NT2/D1 (cell line): ENCODE measurements at regions not wholly inside any gene's neighbourhood (a gene's known extent, or its start where the extent isn't known, plus 50 kb on each side); places are given as distances from the start of the nearest gene placed in this dataset.

Experiments
- SUZ12 ChIP-seq: IDR thresholded peaks from 2 replicates; pipeline ENCODE4 v1.6.1; 2011; ENCODE audit not compliant: insufficient read length, insufficient read depth; ENCODE audit errors: extremely low read depth
- YY1 ChIP-seq: IDR thresholded peaks from 2 replicates; pipeline ENCODE4 v1.6.1; 2011; ENCODE audit not compliant: insufficient read length, insufficient read depth

DNA sequence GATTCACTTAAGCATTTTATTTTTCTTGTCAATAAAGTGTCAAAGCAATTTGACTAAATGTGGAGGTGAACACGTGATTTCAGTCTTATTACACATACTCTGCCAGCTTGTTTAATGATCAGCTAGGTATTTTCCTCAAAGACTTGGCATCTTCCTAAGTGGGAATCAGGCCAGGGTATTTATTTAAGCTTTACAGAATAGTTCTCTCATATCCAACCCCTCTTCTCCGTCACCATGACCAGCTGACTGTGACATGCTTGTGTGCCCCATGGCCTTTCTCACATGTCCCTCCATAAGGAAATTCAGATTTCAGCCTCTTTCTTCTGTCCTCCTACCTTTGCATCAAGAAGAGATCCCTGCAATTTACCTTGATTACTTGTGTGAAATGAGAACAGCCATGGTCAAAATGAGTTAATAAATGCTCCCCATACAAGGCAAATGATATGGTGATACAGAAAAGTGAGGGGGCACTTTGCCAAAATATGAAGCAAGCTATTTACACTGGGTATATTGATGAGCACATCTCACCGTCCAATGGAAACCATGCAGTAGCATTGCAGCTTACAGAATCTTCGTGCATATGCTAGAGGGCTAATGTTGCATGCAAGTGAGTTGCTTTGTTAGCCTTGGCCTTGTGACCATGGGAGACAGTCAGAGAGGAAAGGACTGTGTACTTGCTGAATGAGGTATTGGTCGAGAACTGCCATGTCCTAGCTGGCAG, 202.2 kb downstream of the RNF152 start:
- no peak for TF ChIP-seq YY1
- TF ChIP-seq SUZ12: no peak
